ENCODE measurements at regions not wholly inside any gene's neighbourhood (a gene's known extent, or its start where the extent isn't known, plus 50 kb on each side); places are given as distances from the start of the nearest gene placed in this dataset.

- ChIA-PET CTCF (no interaction called here), POLR2A (no interaction called here)
- Mint-ChIP-seq H3K9me3 (peaks cover 0 to 11% (median 0%) of the 10 kb centered on the region in 11 donors), H3K27me3 (no peaks in the 10 kb centered on the region), H3K4me3 (no peak overlapping the region), H3K36me3 (no peaks in the 10 kb centered on the region), H3K27ac (no peak overlapping the region), H3K4me1 (no peaks in the 10 kb centered on the region)
- ATAC-seq (no peak), DNase-seq (no peak)
- no peak overlapping the region for H3K4me3 ChIP-seq (ENCODE audit: low read length)
- no peaks in the 10 kb centered on the region for H3K36me3 ChIP-seq (ENCODE audit: control insufficient read depth in 2 of 3, insufficient read depth in 3 of 3, low read length in 3 of 3)
- H3K27ac ChIP-seq (ENCODE audit: low read depth, low read length): no peak overlapping the region
- no peaks in the 10 kb centered on the region for H3K9me3 ChIP-seq (ENCODE audit: control insufficient read depth in 2 of 3, low read length in 3 of 3)
- intact Hi-C loops (cut with micrococcal nuclease): no loop called here
- peaks cover 0 to 2% of the 10 kb centered on the region in 2 donors for H3K27me3 ChIP-seq (ENCODE audit: control insufficient read depth in 2 of 2, insufficient read depth in 2 of 2, low read length in 2 of 2)
- H3K4me1 ChIP-seq (ENCODE audit: control insufficient read depth in 2 of 2, insufficient read depth in 2 of 2, low read length in 2 of 2): no peaks in the 10 kb centered on the region
These were observed 1382.9 kb downstream of the MRPL39 start for GRCh38 chr21:24224422-24224821.

DNA sequence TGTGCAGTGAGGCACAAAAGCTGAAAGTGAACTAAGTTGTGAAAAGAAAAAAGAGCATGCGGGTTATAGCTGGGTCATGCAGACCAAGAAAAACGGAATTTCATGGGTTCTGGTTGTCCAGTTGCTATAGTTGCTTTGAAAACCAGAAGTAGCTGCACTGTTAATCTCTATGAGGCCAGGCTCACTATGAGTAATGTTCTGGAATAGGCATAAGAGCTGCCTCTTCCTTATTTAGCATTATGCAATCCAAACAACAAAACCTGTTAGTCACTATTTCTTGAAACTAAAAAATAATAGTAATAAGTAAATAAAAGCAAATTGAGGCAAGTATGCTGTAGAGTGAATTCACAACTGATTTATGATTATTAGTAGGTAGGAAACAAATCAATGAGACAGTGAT is 1383.7 kb downstream of the MRPL39 start:
- Histone ChIP-seq H3K27ac (ENCODE audit: low read depth, low read length) (no peak overlapping the region), H3K4me1 (ENCODE audit: control insufficient read depth in 2 of 2, insufficient read depth in 2 of 2, low read length in 2 of 2) (no peaks in the 10 kb centered on the region), H3K9me3 (ENCODE audit: control insufficient read depth in 2 of 3, low read length in 3 of 3) (no peaks in the 10 kb centered on the region), H3K4me3 (ENCODE audit: low read length) (no peak overlapping the region), H3K27me3 (ENCODE audit: control insufficient read depth in 2 of 2, insufficient read depth in 2 of 2, low read length in 2 of 2) (peaks cover 0 to 2% of the 10 kb centered on the region in 2 donors), H3K36me3 (ENCODE audit: control insufficient read depth in 2 of 3, insufficient read depth in 3 of 3, low read length in 3 of 3) (no peaks in the 10 kb centered on the region)
- DNase-seq (no peak), ATAC-seq (no peak)
- Mint-ChIP-seq H3K27me3 (no peaks in the 10 kb centered on the region), H3K9me3 (peaks cover 0 to 11% (median 0%) of the 10 kb centered on the region in 11 donors), H3K27ac (no peak overlapping the region), H3K4me1 (no peaks in the 10 kb centered on the region), H3K36me3 (no peaks in the 10 kb centered on the region), H3K4me3 (no peak overlapping the region)
- CTCF ChIA-PET: no interaction called here
- intact Hi-C loops (cut with micrococcal nuclease): no loop called here
- POLR2A ChIA-PET: no interaction called here

- no peaks in the 10 kb centered on the region for H3K27me3 Mint-ChIP-seq
- H3K36me3 Mint-ChIP-seq: no peaks in the 10 kb centered on the region
- no peak overlapping the region for H3K27ac Mint-ChIP-seq
- no peak overlapping the region for H3K4me3 Mint-ChIP-seq
- ChIA-PET CTCF (no interaction called here), POLR2A (no interaction called here)
- H3K27me3 ChIP-seq (ENCODE audit: control insufficient read depth in 2 of 2, insufficient read depth in 2 of 2, low read length in 2 of 2): peaks cover 0 to 2% of the 10 kb centered on the region in 2 donors
- no peaks in the 10 kb centered on the region for H3K4me1 Mint-ChIP-seq
- no peak overlapping the region for H3K4me3 ChIP-seq (ENCODE audit: low read length)
- H3K9me3 ChIP-seq (ENCODE audit: control insufficient read depth in 2 of 3, low read length in 3 of 3): no peaks in the 10 kb centered on the region
- H3K36me3 ChIP-seq (ENCODE audit: control insufficient read depth in 2 of 3, insufficient read depth in 3 of 3, low read length in 3 of 3): no peaks in the 10 kb centered on the region
- intact Hi-C loops (cut with micrococcal nuclease): no loop called here
- H3K4me1 ChIP-seq (ENCODE audit: control insufficient read depth in 2 of 2, insufficient read depth in 2 of 2, low read length in 2 of 2): no peaks in the 10 kb centered on the region
- ATAC-seq (no peak), DNase-seq (no peak)
- H3K9me3 Mint-ChIP-seq: peaks cover 0 to 7% (median 0%) of the 10 kb centered on the region in 11 donors
- no peak overlapping the region for H3K27ac ChIP-seq (ENCODE audit: low read depth, low read length)
These were observed 1384.6 kb downstream of the MRPL39 start for GRCh38 chr21:24222676-24223075.

DNA sequence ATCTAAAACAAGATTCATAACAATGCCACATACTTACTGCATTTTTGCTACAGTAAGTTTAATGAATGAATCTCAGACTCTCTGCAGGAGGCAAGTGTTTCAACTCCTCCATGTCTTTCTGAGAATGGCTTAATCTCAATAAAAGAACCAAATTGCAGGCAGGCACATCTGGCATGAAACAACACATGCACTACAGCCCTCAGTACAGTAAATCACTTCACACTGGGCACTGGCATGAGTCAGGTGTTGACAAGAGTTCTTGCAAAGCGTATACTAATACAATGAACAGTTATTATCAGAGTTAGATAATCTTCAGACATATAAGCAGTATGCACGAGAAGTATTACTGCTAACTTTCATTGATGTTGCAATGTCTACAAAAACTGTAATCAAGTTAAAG is 1386.8 kb downstream of the MRPL39 start:
- Mint-ChIP-seq H3K36me3 (no peaks in the 10 kb centered on the region), H3K27ac (no peak overlapping the region), H3K4me1 (no peaks in the 10 kb centered on the region), H3K4me3 (no peak overlapping the region), H3K27me3 (no peaks in the 10 kb centered on the region), H3K9me3 (no peaks in the 10 kb centered on the region)
- H3K27me3 ChIP-seq (ENCODE audit: control insufficient read depth in 2 of 2, insufficient read depth in 2 of 2, low read length in 2 of 2): peaks cover 0 to 2% of the 10 kb centered on the region in 2 donors
- DNase-seq (no peak), ATAC-seq (no peak)
- intact Hi-C loops (cut with micrococcal nuclease): no loop called here
- CTCF ChIA-PET: interaction anchor here (0.6 kb wide), 1 partner anchor 144 kb away, joined by 4 read pairs; no protein-coding TSS in a partner anchor
- H3K36me3 ChIP-seq (ENCODE audit: control insufficient read depth in 2 of 3, insufficient read depth in 3 of 3, low read length in 3 of 3): no peaks in the 10 kb centered on the region
- no peak overlapping the region for H3K27ac ChIP-seq (ENCODE audit: low read depth, low read length)
- POLR2A ChIA-PET: no interaction called here
- H3K4me3 ChIP-seq (ENCODE audit: low read length): no peak overlapping the region
- H3K4me1 ChIP-seq (ENCODE audit: control insufficient read depth in 2 of 2, insufficient read depth in 2 of 2, low read length in 2 of 2): no peaks in the 10 kb centered on the region
- no peaks in the 10 kb centered on the region for H3K9me3 ChIP-seq (ENCODE audit: control insufficient read depth in 2 of 3, low read length in 3 of 3)

DNA sequence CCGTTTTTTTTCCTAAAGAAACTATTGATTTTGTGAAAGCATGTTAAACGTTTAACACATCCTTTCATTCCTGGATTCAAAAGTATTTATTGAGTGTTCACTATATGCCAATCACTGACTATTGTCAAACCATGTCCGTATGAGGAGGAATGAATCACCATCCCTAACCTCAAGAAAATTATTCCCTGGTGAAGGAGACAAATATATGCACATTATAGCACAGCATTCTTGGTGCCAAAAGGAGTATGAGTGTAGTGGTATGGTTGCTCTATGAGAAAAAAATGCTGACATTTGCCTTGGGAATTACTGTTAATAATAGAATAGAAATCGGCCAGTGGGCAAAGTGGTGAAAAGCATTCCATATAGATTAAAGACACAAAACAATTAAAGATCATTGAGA is 1390.1 kb downstream of the MRPL39 start:
- H3K27me3 Mint-ChIP-seq: no peaks in the 10 kb centered on the region
- DNase-seq: no peak
- H3K36me3 Mint-ChIP-seq: no peaks in the 10 kb centered on the region
- intact Hi-C loops (cut with micrococcal nuclease): no loop called here
- Histone ChIP-seq H3K9me3 (ENCODE audit: control insufficient read depth in 2 of 3, low read length in 3 of 3) (no peaks in the 10 kb centered on the region), H3K4me1 (ENCODE audit: control insufficient read depth in 2 of 2, insufficient read depth in 2 of 2, low read length in 2 of 2) (no peaks in the 10 kb centered on the region), H3K27me3 (ENCODE audit: control insufficient read depth in 2 of 2, insufficient read depth in 2 of 2, low read length in 2 of 2) (peaks cover 0 to 2% of the 10 kb centered on the region in 2 donors), H3K4me3 (ENCODE audit: low read length) (no peak overlapping the region), H3K27ac (ENCODE audit: low read depth, low read length) (no peak overlapping the region), H3K36me3 (ENCODE audit: control insufficient read depth in 2 of 3, insufficient read depth in 3 of 3, low read length in 3 of 3) (no peaks in the 10 kb centered on the region)
- H3K9me3 Mint-ChIP-seq: peaks cover 0 to 5% (median 0%) of the 10 kb centered on the region in 11 donors
- peak overlapping the region in 1 of 9 donors; percentile 52 for H3K27ac Mint-ChIP-seq
- H3K4me1 Mint-ChIP-seq: no peaks in the 10 kb centered on the region
- no peak overlapping the region for H3K4me3 Mint-ChIP-seq
- POLR2A ChIA-PET: no interaction called here
- CTCF ChIA-PET: no interaction called here
- ATAC-seq: no peak

DNA sequence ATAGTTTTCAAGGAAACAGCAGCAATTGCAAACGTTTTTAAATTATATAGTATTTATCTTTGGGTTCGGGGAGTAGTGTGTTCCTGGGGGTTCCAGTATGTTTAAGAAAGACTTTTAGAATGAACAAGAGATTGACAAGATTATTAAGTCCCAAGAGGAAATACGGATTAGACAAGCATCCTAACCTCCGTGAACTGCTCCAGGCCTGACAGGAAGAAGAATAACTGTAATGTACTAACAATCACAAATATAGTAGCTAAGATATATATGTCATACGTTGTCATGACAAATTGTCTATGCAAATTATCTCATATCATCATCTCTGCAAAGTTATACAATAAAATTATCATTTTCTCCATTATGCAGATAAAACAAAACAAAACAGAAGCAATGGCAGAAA is 1397.2 kb downstream of the MRPL39 start:
- Mint-ChIP-seq H3K4me1 (no peaks in the 10 kb centered on the region), H3K9me3 (peaks cover 0 to 11% (median 0%) of the 10 kb centered on the region in 11 donors), H3K4me3 (no peak overlapping the region), H3K27me3 (no peaks in the 10 kb centered on the region), H3K36me3 (no peaks in the 10 kb centered on the region), H3K27ac (no peak overlapping the region)
- POLR2A ChIA-PET: no interaction called here
- Histone ChIP-seq H3K27me3 (ENCODE audit: control insufficient read depth in 2 of 2, insufficient read depth in 2 of 2, low read length in 2 of 2) (no peaks in the 10 kb centered on the region), H3K27ac (ENCODE audit: low read depth, low read length) (no peak overlapping the region), H3K4me3 (ENCODE audit: low read length) (no peak overlapping the region), H3K36me3 (ENCODE audit: control insufficient read depth in 2 of 3, insufficient read depth in 3 of 3, low read length in 3 of 3) (no peaks in the 10 kb centered on the region), H3K9me3 (ENCODE audit: control insufficient read depth in 2 of 3, low read length in 3 of 3) (no peaks in the 10 kb centered on the region), H3K4me1 (ENCODE audit: control insufficient read depth in 2 of 2, insufficient read depth in 2 of 2, low read length in 2 of 2) (no peaks in the 10 kb centered on the region)
- CTCF ChIA-PET: no interaction called here
- no peak for ATAC-seq
- no peak for DNase-seq
- intact Hi-C loops (cut with micrococcal nuclease): no loop called here

DNA sequence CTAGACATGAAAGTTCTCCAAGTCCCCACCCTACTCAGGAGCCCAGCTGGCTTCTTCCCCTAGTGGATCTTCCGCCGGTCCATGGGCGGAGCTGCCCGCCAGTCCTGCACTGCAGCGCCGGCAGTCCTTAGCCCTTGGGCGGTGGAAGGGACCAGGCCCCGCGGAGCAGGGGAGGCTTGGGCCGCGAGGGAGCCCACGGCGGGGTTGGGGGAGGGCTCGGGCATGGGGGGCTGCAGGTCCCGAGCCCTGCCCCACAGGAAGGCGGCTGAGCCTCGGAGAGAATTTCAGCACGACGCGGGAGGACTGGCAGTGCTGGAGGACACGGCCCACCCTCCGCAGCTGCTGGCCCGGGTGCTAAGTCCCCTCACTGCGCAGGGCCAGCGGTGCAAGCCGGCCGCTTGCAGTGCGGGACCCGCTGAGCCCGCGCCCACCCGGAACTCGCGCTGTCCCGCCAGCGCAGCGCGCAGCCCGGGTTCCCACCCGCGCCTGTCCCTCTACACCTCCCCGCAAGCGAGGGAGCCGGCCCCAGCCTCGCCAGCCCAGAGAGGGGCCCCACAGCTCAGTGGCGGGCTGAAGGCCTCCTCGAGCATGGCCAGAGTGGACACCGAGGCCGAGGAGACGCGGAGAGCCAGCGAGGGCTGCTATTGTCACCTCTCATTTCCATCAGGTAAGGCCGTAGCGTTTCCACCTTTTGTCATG is 1398.6 kb downstream of the MRPL39 start:
- no peak overlapping the region for H3K4me3 ChIP-seq (ENCODE audit: low read length)
- intact Hi-C loops (cut with micrococcal nuclease): no loop called here
- Mint-ChIP-seq H3K4me3 (no peak overlapping the region), H3K27me3 (no peaks in the 10 kb centered on the region), H3K27ac (no peak overlapping the region), H3K36me3 (no peaks in the 10 kb centered on the region), H3K4me1 (no peaks in the 10 kb centered on the region), H3K9me3 (peaks cover 0 to 7% (median 0%) of the 10 kb centered on the region in 11 donors)
- no peaks in the 10 kb centered on the region for H3K4me1 ChIP-seq (ENCODE audit: control insufficient read depth in 2 of 2, insufficient read depth in 2 of 2, low read length in 2 of 2)
- no peaks in the 10 kb centered on the region for H3K36me3 ChIP-seq (ENCODE audit: control insufficient read depth in 2 of 3, insufficient read depth in 3 of 3, low read length in 3 of 3)
- H3K27me3 ChIP-seq (ENCODE audit: control insufficient read depth in 2 of 2, insufficient read depth in 2 of 2, low read length in 2 of 2): no peaks in the 10 kb centered on the region
- CTCF ChIA-PET: no interaction called here
- DNase-seq (no peak), ATAC-seq (no peak)
- H3K27ac ChIP-seq (ENCODE audit: low read depth, low read length): no peak overlapping the region
- no peaks in the 10 kb centered on the region for H3K9me3 ChIP-seq (ENCODE audit: control insufficient read depth in 2 of 3, low read length in 3 of 3)
- POLR2A ChIA-PET: no interaction called here
